HUDEP-2 (cell line): ENCODE measurements at regions not wholly inside any gene's neighbourhood (a gene's known extent, or its start where the extent isn't known, plus 50 kb on each side); places are given as distances from the start of the nearest gene placed in this dataset.

Experiments
- DNase-seq, 76 experiments: peaks; one replicate each; lab custom pipeline; 2025; ENCODE audit not compliant: unreplicated experiment in 76 of 76; lab: John Stamatoyannopoulos, UW

DNA sequence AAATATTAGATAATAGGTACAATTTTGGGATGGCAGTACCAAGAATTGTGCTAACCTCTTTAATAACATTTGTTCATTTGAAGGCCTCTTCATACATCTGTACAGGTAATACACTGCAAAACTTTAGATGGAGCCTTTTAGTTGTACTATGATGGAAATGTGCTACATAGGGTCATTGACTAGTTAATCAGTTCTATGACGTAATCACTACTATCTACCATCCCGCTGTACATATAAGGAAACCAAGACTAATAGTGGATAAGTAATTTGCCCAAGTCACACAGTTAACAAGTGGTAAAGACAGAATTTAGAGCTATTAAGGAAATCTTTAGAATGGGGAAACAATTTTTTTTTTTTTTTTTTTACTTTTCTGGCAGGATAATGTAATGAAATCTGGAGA, 521.3 kb downstream of the TUSC7 start:
- DNase-seq: no peak

DNA sequence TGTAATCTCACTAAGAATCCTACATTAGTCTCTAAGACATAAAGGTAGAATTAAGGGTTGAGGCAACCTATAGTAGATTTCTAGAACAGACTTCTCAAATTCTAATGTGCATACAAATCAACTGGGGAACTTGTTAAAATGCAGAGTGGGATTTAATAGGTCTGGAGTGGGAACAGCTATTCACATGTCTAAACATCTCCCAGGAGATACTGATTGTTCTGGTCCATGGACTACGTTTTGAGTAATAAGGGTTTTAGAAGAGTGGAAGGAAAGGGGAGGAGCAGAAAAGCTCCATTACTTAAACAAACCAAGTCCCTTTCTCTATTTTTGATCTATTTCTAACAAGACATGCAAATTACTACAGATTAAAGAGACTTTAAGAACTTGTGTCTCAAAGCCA, 524.8 kb downstream of the TUSC7 start:
- DNase-seq: no peak

DNA sequence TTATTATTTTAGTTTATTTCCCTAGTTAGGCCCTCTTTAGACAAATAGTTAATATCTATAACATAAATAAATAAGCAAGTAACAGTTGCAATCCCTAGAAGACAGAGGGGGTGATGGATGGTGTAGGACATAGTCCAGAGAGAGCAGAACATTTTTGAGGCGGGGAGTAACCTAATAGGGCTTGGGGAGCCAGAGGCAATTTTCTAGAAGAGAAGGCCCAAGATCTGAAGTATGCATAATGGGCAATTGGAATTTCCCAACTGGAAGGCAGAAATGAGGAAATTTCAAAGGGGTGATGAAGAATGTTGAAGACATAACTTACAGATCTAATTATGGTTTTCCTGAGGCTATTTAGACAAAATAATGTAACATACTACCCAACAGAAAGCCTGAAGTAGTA, 525.7 kb downstream of the TUSC7 start:
- DNase-seq: no peak

DNA sequence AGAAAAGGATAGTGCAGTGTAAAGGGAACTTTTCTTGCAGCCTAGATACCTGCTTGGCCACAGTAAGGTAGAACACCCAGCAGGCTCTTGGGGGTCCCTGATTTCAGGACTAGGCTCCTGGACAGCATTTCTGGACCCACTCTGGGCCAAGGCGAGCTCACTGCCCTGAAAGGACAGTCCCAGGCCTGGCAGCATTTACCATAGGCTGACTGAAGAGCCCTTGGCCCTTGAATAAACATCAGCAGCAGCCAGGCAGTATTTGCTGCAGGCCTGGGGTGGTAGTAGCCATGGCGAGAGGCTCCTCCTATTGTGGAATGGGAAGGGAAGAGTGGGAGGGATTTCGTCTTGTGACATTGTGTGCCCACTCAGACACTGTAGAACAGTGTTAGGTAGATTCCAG, 529.2 kb downstream of the TUSC7 start:
- DNase-seq: no peak

DNA sequence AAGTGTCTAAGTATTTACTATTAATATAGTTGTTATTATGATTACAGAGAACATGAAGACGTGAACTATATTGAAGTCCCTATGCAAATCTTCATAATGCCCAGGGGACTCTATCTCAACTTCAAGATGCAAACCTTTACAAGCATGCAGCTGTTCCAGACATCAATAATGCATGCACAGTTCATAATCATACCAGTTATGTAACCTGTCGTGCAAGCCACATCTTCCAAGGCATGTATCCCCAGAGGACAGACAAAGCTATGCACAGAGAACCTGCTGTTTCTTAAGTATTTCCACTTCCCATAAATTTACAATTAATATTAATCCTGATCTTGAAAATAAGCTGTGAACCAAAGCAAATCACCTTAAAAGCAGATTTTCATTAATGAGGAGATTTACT, 534.1 kb downstream of the TUSC7 start:
- DNase-seq: no peak

DNA sequence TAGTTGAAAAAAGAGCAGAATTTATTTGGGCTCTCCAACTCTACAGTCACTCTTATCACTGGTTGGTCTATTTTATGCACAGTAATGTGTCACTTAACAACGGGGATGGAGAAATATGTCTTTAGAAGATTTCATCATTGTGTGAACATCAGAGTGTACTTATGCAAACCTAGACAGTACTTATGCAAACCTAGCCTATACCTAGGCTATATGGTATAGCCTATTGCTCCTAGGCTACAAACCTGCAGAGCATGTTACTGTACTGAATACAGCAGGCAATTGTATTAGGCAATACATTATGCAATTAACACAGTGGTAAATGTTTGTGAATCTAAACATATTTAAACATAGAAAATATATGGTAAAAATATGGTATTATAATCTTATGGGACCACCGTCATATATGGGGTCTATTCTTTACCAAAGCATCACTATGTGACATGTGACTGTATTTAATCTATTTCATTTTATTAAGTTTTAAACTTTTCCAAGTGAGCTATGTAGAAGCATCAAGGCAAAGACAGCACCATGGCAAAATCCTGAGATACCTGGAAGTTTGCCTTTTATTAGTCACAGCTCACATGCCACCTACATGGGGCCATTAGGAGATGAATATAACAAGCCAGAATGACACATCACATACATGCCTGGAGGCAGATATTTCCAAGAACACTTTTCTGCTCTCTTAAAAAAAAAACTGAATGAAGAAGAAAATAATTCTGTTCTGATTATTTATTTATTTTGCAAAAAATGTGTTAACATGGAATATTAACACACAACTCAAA, 537.4 kb downstream of the TUSC7 start:
- DNase-seq: no peak

DNA sequence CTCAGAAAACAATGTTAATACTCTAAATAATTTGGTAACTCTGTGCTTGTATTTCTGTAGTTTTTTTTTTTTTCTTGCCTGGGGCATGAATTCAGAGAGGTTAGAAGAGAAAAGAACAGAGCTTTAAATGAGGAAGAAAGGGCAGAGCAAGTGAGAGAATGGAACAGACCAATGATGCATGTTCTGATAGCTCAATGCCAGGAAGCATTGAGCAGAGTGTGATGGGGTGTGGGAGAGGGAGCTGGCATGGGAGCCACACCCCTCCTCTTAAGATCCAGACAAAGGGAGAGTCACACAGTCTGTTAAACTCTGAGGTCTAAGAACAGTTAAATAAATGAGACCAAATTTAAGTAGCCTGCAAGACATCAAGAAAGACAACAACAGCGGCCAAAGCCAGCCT, 538.6 kb downstream of the TUSC7 start:
- DNase-seq: no peak

DNA sequence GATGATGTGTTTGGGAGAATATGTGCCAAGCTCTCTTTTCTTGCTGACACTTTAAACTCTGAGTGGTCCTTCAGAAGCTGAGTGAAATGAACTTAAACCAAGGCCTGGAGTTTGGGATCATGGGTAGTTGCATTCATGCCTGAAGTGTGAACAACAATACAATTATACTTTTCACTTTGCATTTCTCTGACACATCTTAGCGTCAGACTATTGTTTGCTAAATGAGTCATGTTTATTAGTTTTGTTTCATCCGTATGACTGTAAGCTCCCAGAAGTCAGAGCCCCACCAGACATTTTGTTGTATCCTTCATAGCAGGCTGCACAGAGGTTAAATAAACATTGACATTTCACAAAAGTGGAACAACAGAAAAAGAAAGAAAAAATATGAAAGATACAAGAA, 542.6 kb downstream of the TUSC7 start:
- no peak for DNase-seq

DNA sequence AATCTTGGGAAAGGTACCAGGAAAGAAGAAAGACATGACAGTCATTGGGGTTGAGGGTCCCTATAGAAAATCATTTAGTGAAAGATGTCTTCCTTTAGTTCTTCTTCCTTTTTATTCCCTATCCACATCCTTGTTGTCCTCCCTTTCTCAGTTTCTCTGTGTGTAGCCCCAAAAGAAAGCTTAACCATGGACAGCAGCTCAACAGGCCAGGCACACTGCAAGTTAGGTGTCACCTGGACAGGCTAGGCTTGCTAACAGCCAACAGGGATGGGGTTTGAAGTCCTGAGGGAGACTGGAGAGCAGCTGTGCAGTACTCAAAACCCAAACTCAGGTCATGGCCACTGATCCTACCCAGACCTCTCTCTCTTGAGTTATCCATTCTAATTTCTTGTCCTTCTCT, 543.1 kb downstream of the TUSC7 start:
- no peak for DNase-seq

DNA sequence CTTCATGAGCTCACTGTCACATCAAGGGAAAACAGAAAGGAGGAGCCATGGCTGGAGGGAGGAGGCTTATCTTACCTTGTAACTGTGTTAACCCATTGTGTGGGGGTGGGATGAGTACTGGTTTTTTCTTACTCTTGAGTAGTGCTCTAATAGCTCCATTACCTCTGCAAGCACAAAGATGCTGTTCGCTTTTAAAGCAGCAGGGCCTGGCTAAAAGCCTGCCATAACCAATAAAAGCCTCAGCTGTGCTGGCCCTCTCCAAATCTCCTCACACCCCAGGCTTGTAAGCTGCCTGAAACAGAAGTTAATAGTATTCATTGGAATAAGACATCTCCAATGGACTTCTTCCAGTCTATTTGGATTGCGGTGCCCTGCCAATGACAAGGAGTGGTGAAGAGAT, 544.1 kb downstream of the TUSC7 start:
- DNase-seq: no peak

DNA sequence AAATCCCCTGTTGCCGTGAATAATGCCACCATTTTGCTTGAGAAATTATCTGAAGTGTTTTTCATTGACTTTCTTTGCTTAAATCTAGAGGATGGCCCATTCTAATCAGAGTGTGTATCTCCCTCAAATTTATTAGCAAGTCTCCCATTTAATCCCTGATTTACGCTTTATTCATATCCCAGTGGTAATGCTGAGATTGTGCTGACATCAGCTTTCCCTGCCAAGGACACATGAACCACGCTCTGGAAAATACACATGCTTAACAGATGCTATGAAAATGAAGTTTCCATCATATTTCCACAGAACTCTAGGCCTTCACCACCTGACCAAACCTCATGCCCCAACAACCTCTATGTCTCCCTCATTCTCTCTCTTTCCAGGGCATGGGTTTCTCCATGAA, 545.4 kb downstream of the TUSC7 start:
- DNase-seq: no peak

DNA sequence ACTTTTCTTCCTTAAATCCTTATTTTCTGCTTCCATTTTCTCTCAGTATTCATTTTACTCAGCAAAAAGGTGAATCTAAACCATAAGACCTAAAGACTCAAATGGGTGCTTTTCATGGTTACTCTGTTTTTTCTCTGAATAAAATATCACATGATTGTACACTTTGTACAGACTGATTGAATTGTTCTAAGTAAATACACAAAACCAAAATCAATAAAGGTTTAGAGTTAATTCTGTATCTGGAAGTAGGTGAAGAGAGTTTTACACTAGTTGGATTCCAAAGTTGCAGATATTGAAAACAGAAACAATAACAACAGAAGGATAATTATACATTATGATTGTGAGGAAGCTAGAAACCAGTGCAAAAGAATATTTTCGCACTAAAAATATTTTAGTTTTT, 546.2 kb downstream of the TUSC7 start:
- DNase-seq: no peak

DNA sequence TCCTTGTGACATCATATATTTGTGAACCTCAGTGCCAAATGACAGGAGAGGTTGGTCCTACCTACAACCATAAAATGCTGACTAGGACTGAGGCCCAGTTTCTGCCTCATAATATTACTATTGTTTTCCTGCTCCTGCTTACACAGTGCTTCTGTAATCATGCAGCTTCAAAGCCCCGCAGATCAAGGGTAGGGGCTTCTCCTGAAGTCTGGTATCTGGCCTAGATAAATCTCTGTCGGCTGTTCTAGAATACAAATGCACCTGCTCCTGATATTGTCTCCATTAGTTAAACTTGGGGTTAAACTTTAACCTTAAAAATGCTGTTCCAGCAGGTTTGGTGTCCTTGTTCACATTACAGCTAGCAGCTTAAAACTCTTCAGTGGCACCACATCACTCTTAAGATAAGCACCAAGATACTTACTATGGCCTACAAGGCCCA, 552.4 kb downstream of the TUSC7 start:
- DNase-seq: no peak

DNA sequence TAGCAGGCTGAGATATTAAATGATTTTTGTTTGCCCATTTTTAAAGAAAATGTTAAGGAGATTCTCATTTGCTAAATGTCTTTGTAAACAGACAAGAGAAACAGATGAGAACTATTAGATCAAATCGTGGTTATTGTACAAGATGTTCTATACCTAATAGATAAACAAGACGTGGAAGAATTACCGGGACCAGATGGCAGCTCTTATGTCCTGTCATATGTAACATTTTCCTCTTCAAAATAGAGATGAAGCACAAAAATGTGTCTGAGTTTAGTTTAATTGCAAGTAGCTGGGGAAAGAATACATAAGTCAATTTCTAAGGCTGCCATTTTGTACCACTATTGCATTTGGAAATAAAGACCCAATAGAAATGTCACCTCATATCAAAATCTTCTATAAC, 553.7 kb downstream of the TUSC7 start:
- no peak for DNase-seq

DNA sequence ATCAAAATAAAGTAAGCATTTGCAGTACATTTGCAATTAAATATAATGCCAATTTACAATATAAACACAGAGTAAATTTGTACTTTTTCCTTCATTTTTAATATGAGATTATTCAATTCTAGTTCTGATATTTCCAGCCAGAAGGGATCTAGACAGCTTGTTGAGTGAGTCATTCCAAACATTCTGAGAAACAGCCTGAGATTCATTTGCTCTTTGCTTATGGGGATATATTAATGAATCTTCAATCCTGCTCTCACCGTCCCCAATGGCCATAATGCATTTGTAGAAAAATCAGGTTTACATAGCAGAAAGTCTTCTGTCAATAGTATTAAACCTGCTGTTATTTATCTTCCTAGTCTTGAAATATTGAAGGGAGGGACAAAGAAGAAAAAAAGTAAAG, 554.2 kb downstream of the TUSC7 start:
- DNase-seq: no peak

DNA sequence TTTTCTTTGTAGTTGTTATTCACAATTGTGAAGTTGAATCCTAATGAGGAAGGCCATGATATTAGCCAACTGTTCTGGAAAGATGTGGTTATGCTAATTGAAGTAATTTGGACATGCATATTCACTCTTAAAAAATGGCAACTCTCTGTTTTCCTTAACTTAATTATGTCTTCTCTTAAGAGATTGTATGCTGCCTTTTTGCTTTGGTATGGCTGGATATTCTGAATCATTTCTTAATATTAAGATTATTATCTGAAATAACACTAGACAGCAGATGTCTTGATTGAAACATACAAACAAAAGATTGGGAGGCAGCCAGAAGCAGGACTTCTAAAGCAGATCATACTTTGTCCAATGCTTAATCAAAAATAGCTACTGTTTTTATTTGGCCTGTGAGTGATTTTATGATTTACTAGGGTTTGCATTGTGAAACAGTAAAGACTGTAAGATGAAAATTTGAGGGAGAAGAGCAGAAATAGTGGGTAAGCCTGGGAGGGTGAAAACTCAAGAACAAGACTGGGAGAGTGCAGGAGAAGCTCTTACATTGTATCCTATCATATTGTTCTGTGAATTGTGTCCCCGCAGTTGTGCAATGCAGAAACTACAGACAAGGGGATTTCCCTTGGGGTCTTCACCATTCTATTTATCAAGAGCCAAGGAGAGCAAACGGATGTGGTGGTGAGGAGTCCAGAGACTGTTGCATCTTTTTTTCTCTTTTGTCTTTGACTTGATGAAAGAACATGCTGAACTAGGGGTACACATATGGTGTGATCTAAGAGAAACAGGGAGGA, 554.8 kb downstream of the TUSC7 start:
- no peak for DNase-seq

DNA sequence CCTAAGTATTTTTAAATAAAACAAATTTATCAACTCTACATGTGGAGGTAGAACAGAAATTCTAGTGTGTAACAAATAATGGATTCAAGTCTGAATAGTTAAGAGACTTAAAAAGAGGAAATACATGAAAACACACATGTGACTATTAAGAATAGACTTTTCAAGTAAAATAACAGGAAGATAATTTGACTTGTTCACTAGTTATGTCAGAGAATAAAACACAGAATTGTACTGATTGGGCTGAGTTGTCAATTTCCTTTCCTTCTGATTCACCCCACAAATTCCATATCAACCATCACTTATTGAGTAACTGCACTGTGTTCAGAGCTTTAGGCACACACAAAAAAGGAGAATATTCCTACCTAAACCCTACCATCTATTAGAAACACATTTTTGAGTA, 557.2 kb downstream of the TUSC7 start:
- DNase-seq: no peak

DNA sequence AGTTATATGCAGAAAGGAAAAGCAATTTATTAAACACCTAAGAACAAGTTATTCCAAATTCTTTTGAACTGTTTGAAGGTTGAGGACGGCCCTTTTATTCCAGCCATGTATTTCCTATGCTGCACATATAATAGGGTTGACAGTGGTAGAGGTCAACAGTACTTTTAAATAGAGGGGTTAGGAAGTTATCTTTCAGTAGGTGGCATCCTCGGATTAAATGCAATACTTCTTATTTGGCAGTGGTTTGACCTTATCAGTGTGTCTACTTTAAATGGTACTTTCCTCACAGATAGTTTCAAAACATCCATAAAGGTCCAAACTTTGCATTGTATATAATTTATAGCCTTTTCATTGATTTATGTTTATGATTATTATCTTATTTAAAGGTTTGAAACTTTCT, 558.7 kb downstream of the TUSC7 start:
- DNase-seq: no peak

DNA sequence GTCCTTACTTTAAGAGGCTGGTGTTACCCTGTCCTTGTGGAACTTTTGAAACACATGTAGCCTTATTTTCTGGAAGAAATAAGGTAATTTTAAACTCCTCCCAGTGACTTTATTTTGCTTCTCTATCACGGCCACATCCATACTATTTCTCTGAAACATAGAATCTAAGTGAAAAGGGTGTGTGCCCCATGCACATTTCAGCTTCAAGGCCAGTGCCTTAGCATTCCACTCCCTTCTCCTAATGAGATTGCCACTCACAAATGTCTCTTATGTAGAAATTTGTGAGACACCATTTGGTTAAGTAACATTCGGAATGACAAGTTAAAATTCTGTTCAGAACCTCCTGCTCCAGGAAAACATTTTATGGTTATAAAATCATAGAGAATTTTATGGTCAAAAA, 562.7 kb downstream of the TUSC7 start:
- no peak for DNase-seq

DNA sequence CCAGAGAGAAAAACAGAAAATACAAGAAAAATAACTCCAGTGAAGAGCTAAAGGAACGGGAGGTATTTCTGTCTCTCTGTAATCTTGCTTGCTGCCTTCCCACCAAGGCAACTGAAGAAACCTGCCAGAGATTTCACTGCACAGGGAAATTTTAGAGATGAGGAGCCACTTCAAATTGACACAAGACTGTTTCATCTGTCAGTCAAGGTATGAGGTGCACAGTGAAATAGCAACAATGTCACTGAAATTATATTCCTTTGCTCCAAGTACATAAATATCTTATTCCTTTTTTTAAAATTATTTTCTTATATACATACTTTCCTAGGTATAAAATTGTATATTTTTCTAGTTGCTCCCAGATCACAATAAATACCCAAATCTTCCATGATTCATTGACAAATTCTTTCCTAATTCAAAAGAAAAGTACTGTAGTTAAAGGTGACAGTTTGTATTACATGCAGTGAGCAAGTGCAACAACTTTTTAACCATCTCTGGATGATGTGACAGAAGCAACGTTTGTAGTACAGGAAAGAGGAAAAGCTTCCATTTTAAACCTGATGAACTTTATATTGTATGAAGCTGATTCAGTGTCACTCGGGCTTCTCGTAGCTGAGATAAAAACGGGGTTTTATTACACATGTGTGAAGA, 563.4 kb downstream of the TUSC7 start:
- no peak for DNase-seq

DNA sequence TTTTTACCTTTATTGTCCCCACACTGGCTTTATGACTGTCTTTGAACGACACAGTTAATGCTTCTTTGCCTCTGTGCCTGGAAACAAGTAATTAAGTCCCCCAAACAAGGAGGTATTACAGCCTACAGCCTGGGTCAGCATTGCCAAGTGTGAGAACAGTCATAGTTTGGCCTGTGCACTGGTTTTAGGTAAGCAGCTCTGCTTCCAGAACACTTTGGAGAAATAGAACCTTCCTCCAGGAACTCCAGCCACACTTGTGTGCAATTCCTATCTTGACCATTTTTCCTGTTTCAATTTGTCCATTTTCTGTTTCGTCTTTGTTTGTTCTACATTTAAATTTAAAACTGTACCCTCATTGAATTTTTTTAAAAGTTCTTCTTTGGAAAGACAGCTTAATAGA, 568.2 kb downstream of the TUSC7 start:
- DNase-seq: no peak
